Stomach (tissue), 4 donors: ENCODE measurements at regions not wholly inside any gene's neighbourhood (a gene's known extent, or its start where the extent isn't known, plus 50 kb on each side); places are given as distances from the start of the nearest gene placed in this dataset.

Experiments
- EP300 ChIP-seq: sonication (generic); formaldehyde crosslinking; IDR thresholded peaks from one replicate; pipeline ENCODE4 v1.6.1; 2017; ENCODE audit warnings: antibody characterized with exemption
- POLR2A ChIP-seq, 4 donors: fragments of 450-650 bp; IDR thresholded peaks; one replicate each; pipeline ENCODE4 v1.6.1; 2016; ENCODE audit warnings: antibody characterized with exemption in 4 of 4, control low read depth in 2 of 4, mild to moderate bottlenecking in 1 of 4, moderate library complexity in 1 of 4
- POLR2AphosphoS5 ChIP-seq, 3 donors: sonication (generic); formaldehyde crosslinking; IDR thresholded peaks; one replicate each; pipeline ENCODE4 v1.6.1; 2016; ENCODE audit warnings: antibody characterized with exemption in 3 of 3
- TF ChIP-seq, protein P1 (sequence below), 7 experiments: fragments of 450-650 bp in 4 of 7; fragments of 200-600 bp in 3 of 7; sonication (generic) in 3 of 7; IDR thresholded peaks; one replicate each; pipeline ENCODE4 v1.5.1; 2016 to 2019; ENCODE audit warnings: antibody characterized with exemption in 7 of 7, control low read depth in 2 of 7, mild to moderate bottlenecking in 1 of 7

DNA sequence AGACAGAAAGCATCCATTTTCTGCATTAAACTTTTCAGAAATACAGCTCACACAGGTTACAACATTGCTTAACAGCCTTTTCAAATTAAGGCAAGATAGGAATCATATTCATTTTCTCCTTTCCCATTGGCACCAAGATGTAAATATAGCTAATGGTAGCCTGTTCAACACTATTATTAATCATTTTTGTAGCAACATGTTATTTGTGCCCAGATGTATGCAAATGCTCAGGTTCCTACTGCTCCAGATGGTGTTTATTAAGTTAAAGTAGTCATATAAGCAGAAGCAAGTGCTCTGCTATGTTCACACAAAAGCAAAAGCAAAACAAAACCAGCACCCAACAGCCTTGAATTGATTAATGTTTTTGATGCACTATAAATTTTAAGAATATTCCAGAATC, 1110.6 kb downstream of the SLC6A15 start:
- TF ChIP-seq, protein P1, sequence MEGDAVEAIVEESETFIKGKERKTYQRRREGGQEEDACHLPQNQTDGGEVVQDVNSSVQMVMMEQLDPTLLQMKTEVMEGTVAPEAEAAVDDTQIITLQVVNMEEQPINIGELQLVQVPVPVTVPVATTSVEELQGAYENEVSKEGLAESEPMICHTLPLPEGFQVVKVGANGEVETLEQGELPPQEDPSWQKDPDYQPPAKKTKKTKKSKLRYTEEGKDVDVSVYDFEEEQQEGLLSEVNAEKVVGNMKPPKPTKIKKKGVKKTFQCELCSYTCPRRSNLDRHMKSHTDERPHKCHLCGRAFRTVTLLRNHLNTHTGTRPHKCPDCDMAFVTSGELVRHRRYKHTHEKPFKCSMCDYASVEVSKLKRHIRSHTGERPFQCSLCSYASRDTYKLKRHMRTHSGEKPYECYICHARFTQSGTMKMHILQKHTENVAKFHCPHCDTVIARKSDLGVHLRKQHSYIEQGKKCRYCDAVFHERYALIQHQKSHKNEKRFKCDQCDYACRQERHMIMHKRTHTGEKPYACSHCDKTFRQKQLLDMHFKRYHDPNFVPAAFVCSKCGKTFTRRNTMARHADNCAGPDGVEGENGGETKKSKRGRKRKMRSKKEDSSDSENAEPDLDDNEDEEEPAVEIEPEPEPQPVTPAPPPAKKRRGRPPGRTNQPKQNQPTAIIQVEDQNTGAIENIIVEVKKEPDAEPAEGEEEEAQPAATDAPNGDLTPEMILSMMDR (IDR thresholded peaks at IDR 0.05) = no peak
- no peak for TF ChIP-seq POLR2AphosphoS5 (IDR thresholded peaks at IDR 0.05)
- TF ChIP-seq POLR2A (IDR thresholded peaks at IDR 0.05) = no peak
- TF ChIP-seq EP300 = no peak
